SK-N-SH (cell line): ENCODE measurements at regions not wholly inside any gene's neighbourhood (a gene's known extent, or its start where the extent isn't known, plus 50 kb on each side); places are given as distances from the start of the nearest gene placed in this dataset.

Experiments
- CHD2 ChIP-seq: fragments of 150-350 bp; IDR thresholded peaks from 2 replicates; pipeline ENCODE4 v1.6.1; 2018; ENCODE audit warnings: low read length; ENCODE audit not compliant: partially characterized antibody
- EZH2phosphoT487 ChIP-seq: fragments of 200-600 bp; sonication (generic); IDR thresholded peaks from 2 replicates; pipeline ENCODE4 v1.6.1; 2017; ENCODE audit warnings: low read depth, mixed run types, mild to moderate bottlenecking, antibody characterized with exemption, moderate library complexity, borderline replicate concordance
- FOXJ3 ChIP-seq: sonication (generic); formaldehyde crosslinking; IDR thresholded peaks from 2 replicates; pipeline ENCODE4 v1.5.1; 2020; ENCODE audit warnings: mild to moderate bottlenecking, missing genetic modification reagents
- MXI1 ChIP-seq: IDR thresholded peaks from 2 replicates; pipeline ENCODE4 v1.6.1; 2012; ENCODE audit warnings: mild to moderate bottlenecking, low read depth, low read length, improper control_type of control experiment
- NRF1 ChIP-seq: IDR thresholded peaks from 2 replicates; pipeline ENCODE4 v1.6.1; 2012; ENCODE audit warnings: low read depth, mild to moderate bottlenecking, low read length
- RFX5 ChIP-seq: IDR thresholded peaks from 2 replicates; pipeline ENCODE4 v1.6.1; 2012; ENCODE audit warnings: mild to moderate bottlenecking, improper control_type of control experiment, low read length
- SMC3 ChIP-seq: IDR thresholded peaks from 2 replicates; pipeline ENCODE4 v1.6.1; 2012; ENCODE audit warnings: low read depth, low read length, improper control_type of control experiment
- TCF12 ChIP-seq: IDR thresholded peaks from 2 replicates; pipeline ENCODE4 v1.4.0; 2012
- TEAD4 ChIP-seq: IDR thresholded peaks from 2 replicates; pipeline ENCODE4 v1.4.0; 2012; ENCODE audit warnings: mild to moderate bottlenecking, borderline replicate concordance; ENCODE audit not compliant: insufficient read depth
- YY1 ChIP-seq: IDR thresholded peaks from 2 replicates; pipeline ENCODE4 v1.4.0; 2012; ENCODE audit warnings: low read depth, mild to moderate bottlenecking
- TF ChIP-seq, protein P1 (sequence below): IDR thresholded peaks from 2 replicates; pipeline ENCODE4 v1.6.1; 2012; ENCODE audit warnings: mild to moderate bottlenecking, low read depth, low read length, moderate library complexity
- TF ChIP-seq, protein P2 (sequence below): fragments of 150-350 bp; IDR thresholded peaks from 2 replicates; pipeline ENCODE4 v1.6.1; 2017; ENCODE audit warnings: antibody characterized with exemption, low read length, low read depth, borderline replicate concordance
- TF ChIP-seq, protein P3 (sequence below): fragments of 200-600 bp; sonication (generic); IDR thresholded peaks from 2 replicates; pipeline ENCODE4 v1.6.1; 2017; ENCODE audit warnings: antibody characterized with exemption, mild to moderate bottlenecking, moderate library complexity
- TF ChIP-seq, protein P4 (sequence below): IDR thresholded peaks from 2 replicates; pipeline ENCODE4 v1.4.0; 2012; ENCODE audit warnings: low read depth

DNA sequence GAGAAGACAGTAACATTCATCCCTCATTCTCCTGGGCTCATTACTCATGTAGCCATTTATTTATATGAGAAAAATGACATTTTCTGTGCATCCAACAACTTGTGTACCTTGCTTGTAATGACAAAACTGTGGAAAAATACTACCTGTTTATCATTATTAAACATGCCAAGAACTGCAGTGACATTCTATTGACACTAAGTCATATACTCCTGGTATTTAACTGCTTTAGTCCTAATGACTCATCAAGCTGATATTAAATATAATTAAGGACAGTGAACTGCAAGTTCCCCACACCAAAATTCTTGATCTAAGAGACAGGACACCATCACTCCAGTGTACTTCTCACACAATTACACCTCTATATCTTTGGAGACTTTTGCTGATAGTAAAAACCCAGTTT is 1328.7 kb upstream of the RAG2 start:
- TF ChIP-seq NRF1 (no peak), SMC3 (no peak), EZH2phosphoT487 (no peak), TEAD4 (no peak), FOXJ3 (no peak), CHD2 (no peak), TCF12 (no peak), RFX5 (no peak), MXI1 (no peak), YY1 (no peak)
- TF ChIP-seq, protein P1, sequence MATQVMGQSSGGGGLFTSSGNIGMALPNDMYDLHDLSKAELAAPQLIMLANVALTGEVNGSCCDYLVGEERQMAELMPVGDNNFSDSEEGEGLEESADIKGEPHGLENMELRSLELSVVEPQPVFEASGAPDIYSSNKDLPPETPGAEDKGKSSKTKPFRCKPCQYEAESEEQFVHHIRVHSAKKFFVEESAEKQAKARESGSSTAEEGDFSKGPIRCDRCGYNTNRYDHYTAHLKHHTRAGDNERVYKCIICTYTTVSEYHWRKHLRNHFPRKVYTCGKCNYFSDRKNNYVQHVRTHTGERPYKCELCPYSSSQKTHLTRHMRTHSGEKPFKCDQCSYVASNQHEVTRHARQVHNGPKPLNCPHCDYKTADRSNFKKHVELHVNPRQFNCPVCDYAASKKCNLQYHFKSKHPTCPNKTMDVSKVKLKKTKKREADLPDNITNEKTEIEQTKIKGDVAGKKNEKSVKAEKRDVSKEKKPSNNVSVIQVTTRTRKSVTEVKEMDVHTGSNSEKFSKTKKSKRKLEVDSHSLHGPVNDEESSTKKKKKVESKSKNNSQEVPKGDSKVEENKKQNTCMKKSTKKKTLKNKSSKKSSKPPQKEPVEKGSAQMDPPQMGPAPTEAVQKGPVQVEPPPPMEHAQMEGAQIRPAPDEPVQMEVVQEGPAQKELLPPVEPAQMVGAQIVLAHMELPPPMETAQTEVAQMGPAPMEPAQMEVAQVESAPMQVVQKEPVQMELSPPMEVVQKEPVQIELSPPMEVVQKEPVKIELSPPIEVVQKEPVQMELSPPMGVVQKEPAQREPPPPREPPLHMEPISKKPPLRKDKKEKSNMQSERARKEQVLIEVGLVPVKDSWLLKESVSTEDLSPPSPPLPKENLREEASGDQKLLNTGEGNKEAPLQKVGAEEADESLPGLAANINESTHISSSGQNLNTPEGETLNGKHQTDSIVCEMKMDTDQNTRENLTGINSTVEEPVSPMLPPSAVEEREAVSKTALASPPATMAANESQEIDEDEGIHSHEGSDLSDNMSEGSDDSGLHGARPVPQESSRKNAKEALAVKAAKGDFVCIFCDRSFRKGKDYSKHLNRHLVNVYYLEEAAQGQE, result no peak
- TF ChIP-seq, protein P2, sequence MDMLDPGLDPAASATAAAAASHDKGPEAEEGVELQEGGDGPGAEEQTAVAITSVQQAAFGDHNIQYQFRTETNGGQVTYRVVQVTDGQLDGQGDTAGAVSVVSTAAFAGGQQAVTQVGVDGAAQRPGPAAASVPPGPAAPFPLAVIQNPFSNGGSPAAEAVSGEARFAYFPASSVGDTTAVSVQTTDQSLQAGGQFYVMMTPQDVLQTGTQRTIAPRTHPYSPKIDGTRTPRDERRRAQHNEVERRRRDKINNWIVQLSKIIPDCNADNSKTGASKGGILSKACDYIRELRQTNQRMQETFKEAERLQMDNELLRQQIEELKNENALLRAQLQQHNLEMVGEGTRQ, result no peak
- TF ChIP-seq, protein P3, sequence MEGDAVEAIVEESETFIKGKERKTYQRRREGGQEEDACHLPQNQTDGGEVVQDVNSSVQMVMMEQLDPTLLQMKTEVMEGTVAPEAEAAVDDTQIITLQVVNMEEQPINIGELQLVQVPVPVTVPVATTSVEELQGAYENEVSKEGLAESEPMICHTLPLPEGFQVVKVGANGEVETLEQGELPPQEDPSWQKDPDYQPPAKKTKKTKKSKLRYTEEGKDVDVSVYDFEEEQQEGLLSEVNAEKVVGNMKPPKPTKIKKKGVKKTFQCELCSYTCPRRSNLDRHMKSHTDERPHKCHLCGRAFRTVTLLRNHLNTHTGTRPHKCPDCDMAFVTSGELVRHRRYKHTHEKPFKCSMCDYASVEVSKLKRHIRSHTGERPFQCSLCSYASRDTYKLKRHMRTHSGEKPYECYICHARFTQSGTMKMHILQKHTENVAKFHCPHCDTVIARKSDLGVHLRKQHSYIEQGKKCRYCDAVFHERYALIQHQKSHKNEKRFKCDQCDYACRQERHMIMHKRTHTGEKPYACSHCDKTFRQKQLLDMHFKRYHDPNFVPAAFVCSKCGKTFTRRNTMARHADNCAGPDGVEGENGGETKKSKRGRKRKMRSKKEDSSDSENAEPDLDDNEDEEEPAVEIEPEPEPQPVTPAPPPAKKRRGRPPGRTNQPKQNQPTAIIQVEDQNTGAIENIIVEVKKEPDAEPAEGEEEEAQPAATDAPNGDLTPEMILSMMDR, result no peak
- TF ChIP-seq, protein P4, sequence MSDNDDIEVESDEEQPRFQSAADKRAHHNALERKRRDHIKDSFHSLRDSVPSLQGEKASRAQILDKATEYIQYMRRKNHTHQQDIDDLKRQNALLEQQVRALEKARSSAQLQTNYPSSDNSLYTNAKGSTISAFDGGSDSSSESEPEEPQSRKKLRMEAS, result no peak
